ENCODE measurements at regions not wholly inside any gene's neighbourhood (a gene's known extent, or its start where the extent isn't known, plus 50 kb on each side); places are given as distances from the start of the nearest gene placed in this dataset.

- Histone ChIP-seq H3K9me3 (ENCODE audit: low read length) (no peaks in the 10 kb centered on the region), H3K27ac (ENCODE audit: low read depth, low read length, poor library complexity, severe bottlenecking) (no peak overlapping the region), H3K4me3 (ENCODE audit: low read depth, low read length, poor library complexity, severe bottlenecking) (no peak overlapping the region), H3K4me2 (ENCODE audit: low read length) (no peak overlapping the region), H3K9me2 (ENCODE audit: insufficient read depth, low read length) (no peaks in the 10 kb centered on the region), H3K4me1 (ENCODE audit: insufficient read depth, low read length, poor library complexity, severe bottlenecking) (no peaks in the 10 kb centered on the region), H2AFZ (ENCODE audit: low read length) (no peak overlapping the region), H4K20me1 (ENCODE audit: insufficient read depth, low read length) (no peaks in the 10 kb centered on the region), H3K79me2 (ENCODE audit: insufficient read depth, low read depth, low read length) (no peaks in the 10 kb centered on the region), H3K36me3 (ENCODE audit: insufficient read depth, low read length) (no peaks in the 10 kb centered on the region)
- BruUV-seq (replicated peaks), result no TSS peak
- no peak for DNase-seq (ENCODE audit: low spot score)
- POLR2A ChIA-PET, result interaction anchor here (0.6 kb wide), 1 partner anchor 17 kb away, joined by 3 read pairs; no protein-coding TSS in a partner anchor
- intact Hi-C loops (cut with micrococcal nuclease; ENCODE audit: unreplicated experiment), result loop anchor here (10.0 kb wide), 1 partner anchor 298 kb away; the partner anchor contains the start of gene ATP12A
- CTCF ChIA-PET (ENCODE audit: unreplicated experiment), result interaction anchor here (0.5 kb wide), 1 partner anchor 1023 kb away, joined by 3 read pairs; no protein-coding TSS in a partner anchor
- no peak for TF ChIP-seq EZH2phosphoT487 (IDR thresholded peaks at IDR 0.05; ENCODE audit: borderline replicate concordance, low read depth, low read length)
- no peak for TF ChIP-seq CTCF (conservative IDR thresholded peaks at IDR 0.05; ENCODE audit: low read length)
Observed at GRCh38 chr13:24982333-24982999, 113.5 kb upstream of the PABPC3 start.

- POLR2A ChIA-PET, result interaction anchor here (0.6 kb wide), 1 partner anchor 17 kb away, joined by 3 read pairs; no protein-coding TSS in a partner anchor
- H3K9me2 ChIP-seq (ENCODE audit: insufficient read depth, low read length), result no peaks in the 10 kb centered on the region
- no peaks in the 10 kb centered on the region for H3K79me2 ChIP-seq (ENCODE audit: insufficient read depth, low read depth, low read length)
- H2AFZ ChIP-seq (ENCODE audit: low read length), result no peak overlapping the region
- H4K20me1 ChIP-seq (ENCODE audit: insufficient read depth, low read length), result no peaks in the 10 kb centered on the region
- no peak for DNase-seq (ENCODE audit: low spot score)
- no peaks in the 10 kb centered on the region for H3K36me3 ChIP-seq (ENCODE audit: insufficient read depth, low read length)
- BruUV-seq (replicated peaks), result no TSS peak
- H3K4me3 ChIP-seq (ENCODE audit: low read depth, low read length, poor library complexity, severe bottlenecking), result no peak overlapping the region
- CTCF ChIA-PET (ENCODE audit: unreplicated experiment), result interaction anchor here (0.5 kb wide), 2 partner anchors 201 to 1023 kb away, joined by 3 to 10 read pairs; no protein-coding TSS in a partner anchor
- H3K27ac ChIP-seq (ENCODE audit: low read depth, low read length, poor library complexity, severe bottlenecking), result no peak overlapping the region
- TF ChIP-seq EZH2phosphoT487 (IDR thresholded peaks at IDR 0.05; ENCODE audit: borderline replicate concordance, low read depth, low read length) (no peak), CTCF (conservative IDR thresholded peaks at IDR 0.05; ENCODE audit: low read length) (no peak)
- no peaks in the 10 kb centered on the region for H3K4me1 ChIP-seq (ENCODE audit: insufficient read depth, low read length, poor library complexity, severe bottlenecking)
- intact Hi-C loops (cut with micrococcal nuclease; ENCODE audit: unreplicated experiment), result loop anchor here (10.0 kb wide), 1 partner anchor 298 kb away; the partner anchor contains the start of gene ATP12A
- no peaks in the 10 kb centered on the region for H3K9me3 ChIP-seq (ENCODE audit: low read length)
- H3K4me2 ChIP-seq (ENCODE audit: low read length), result no peak overlapping the region
Observed at GRCh38 chr13:24983094-24983493, 112.8 kb upstream of the PABPC3 start.

GRCh38 chr13:24984134-24984533 lies 111.8 kb upstream of the PABPC3 start:
- Histone ChIP-seq H3K4me3 (ENCODE audit: low read depth, low read length, poor library complexity, severe bottlenecking) (no peak overlapping the region), H3K4me1 (ENCODE audit: insufficient read depth, low read length, poor library complexity, severe bottlenecking) (no peaks in the 10 kb centered on the region), H3K4me2 (ENCODE audit: low read length) (no peak overlapping the region), H3K27ac (ENCODE audit: low read depth, low read length, poor library complexity, severe bottlenecking) (no peak overlapping the region), H3K9me3 (ENCODE audit: low read length) (no peaks in the 10 kb centered on the region), H3K36me3 (ENCODE audit: insufficient read depth, low read length) (no peaks in the 10 kb centered on the region), H4K20me1 (ENCODE audit: insufficient read depth, low read length) (no peaks in the 10 kb centered on the region), H3K79me2 (ENCODE audit: insufficient read depth, low read depth, low read length) (no peaks in the 10 kb centered on the region), H3K9me2 (ENCODE audit: insufficient read depth, low read length) (no peaks in the 10 kb centered on the region), H2AFZ (ENCODE audit: low read length) (no peak overlapping the region)
- DNase-seq (ENCODE audit: low spot score), result no peak
- no peak for TF ChIP-seq EZH2phosphoT487 (IDR thresholded peaks at IDR 0.05; ENCODE audit: borderline replicate concordance, low read depth, low read length)
- no peak for TF ChIP-seq CTCF (conservative IDR thresholded peaks at IDR 0.05; ENCODE audit: low read length)
- ChIA-PET CTCF (ENCODE audit: unreplicated experiment) (no interaction called here), POLR2A (interaction anchor here (0.6 kb wide), 1 partner anchor 203 kb away, joined by 3 read pairs; no protein-coding TSS in a partner anchor)
- intact Hi-C loops (cut with micrococcal nuclease; ENCODE audit: unreplicated experiment), result loop anchor here (10.0 kb wide), 1 partner anchor 299 kb away; the partner anchor contains the start of gene ATP12A
- BruUV-seq (replicated peaks), result no TSS peak
